Liver (tissue), 3 donors: ENCODE measurements at regions not wholly inside any gene's neighbourhood (a gene's known extent, or its start where the extent isn't known, plus 50 kb on each side); places are given as distances from the start of the nearest gene placed in this dataset.

Experiments
- CTCF ChIP-seq: fragments of 150-350 bp; IDR thresholded peaks from 2 replicates; pipeline ENCODE4 v1.5.1; 2017; ENCODE audit warnings: improper control_type of control experiment, low read depth, low read length; ENCODE audit not compliant: missing input control
- EGR1 ChIP-seq, 2 donors: IDR thresholded peaks; 2 replicates each; pipeline ENCODE4 v1.6.1; 2016 to 2018; ENCODE audit warnings: antibody characterized with exemption in 2 of 2, low read depth in 2 of 2
- FOXA1 ChIP-seq: IDR thresholded peaks from 2 replicates; pipeline ENCODE4 v1.6.1; 2016; ENCODE audit warnings: antibody characterized with exemption
- JUND ChIP-seq, 2 donors: IDR thresholded peaks; 2 replicates each; pipeline ENCODE4 v1.6.1; 2016; ENCODE audit warnings: antibody characterized with exemption in 2 of 2
- MAX ChIP-seq: IDR thresholded peaks from 2 replicates; pipeline ENCODE4 v1.6.1; 2016; ENCODE audit warnings: antibody characterized with exemption
- RAD21 ChIP-seq, 2 donors: IDR thresholded peaks; 2 replicates each; pipeline ENCODE4 v1.6.1; 2016; ENCODE audit warnings: antibody characterized with exemption in 2 of 2, mild to moderate bottlenecking in 2 of 2
- REST ChIP-seq: IDR thresholded peaks from 2 replicates; pipeline ENCODE4 v1.6.1; 2016; ENCODE audit warnings: antibody characterized with exemption, mild to moderate bottlenecking
- TAF1 ChIP-seq: conservative IDR thresholded peaks from 2 replicates; pipeline ENCODE4 v1.6.1; 2016; ENCODE audit warnings: antibody characterized with exemption, mild to moderate bottlenecking
- ZBTB33 ChIP-seq: IDR thresholded peaks from 2 replicates; pipeline ENCODE4 v1.6.1; 2016; ENCODE audit warnings: antibody characterized with exemption
- donor health status: healthy.
- donor health status: healthy.

GRCh38 chr6:45791211-45792168 lies 224.2 kb downstream of the CLIC5 start:
- TF ChIP-seq CTCF (no peak), TAF1 (no peak), JUND (IDR thresholded peaks at IDR 0.05) (no peak), REST (no peak), ZBTB33 (no peak), FOXA1 (no peak), MAX (no peak), RAD21 (IDR thresholded peaks at IDR 0.05) (no peak), EGR1 (IDR thresholded peaks at IDR 0.05; ENCODE audit: low read depth in 2 of 2) (no peak)
